ENCODE measurements at regions not wholly inside any gene's neighbourhood (a gene's known extent, or its start where the extent isn't known, plus 50 kb on each side); places are given as distances from the start of the nearest gene placed in this dataset.
"Not testable (repeated sequence)": the region's sequence is repeated elsewhere in the genome, so short reads cannot be mapped to it uniquely, and the experiment has no call there.

GRCh38 chr14:85344847-85345570 is 184.9 kb upstream of the FLRT2 start (continued):
- TF ChIP-seq, protein P1, sequence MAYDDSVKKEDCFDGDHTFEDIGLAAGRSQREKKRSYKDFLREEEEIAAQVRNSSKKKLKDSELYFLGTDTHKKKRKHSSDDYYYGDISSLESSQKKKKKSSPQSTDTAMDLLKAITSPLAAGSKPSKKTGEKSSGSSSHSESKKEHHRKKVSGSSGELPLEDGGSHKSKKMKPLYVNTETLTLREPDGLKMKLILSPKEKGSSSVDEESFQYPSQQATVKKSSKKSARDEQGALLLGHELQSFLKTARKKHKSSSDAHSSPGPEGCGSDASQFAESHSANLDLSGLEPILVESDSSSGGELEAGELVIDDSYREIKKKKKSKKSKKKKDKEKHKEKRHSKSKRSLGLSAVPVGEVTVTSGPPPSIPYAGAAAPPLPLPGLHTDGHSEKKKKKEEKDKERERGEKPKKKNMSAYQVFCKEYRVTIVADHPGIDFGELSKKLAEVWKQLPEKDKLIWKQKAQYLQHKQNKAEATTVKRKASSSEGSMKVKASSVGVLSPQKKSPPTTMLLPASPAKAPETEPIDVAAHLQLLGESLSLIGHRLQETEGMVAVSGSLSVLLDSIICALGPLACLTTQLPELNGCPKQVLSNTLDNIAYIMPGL (CRISPR knock-in tag; IDR thresholded peaks at IDR 0.05): no peak
- no peak for TF ChIP-seq HMGA2 (CRISPR knock-in tag; IDR thresholded peaks at IDR 0.05)
- TF ChIP-seq ZBTB21 (CRISPR knock-in tag; IDR thresholded peaks at IDR 0.05; ENCODE audit: borderline replicate concordance): no peak
- TF ChIP-seq AFF4 (CRISPR knock-in tag; IDR thresholded peaks at IDR 0.05; ENCODE audit: borderline replicate concordance): no peak
- TF ChIP-seq ZNF512 (CRISPR knock-in tag; IDR thresholded peaks at IDR 0.05; ENCODE audit: borderline replicate concordance): no peak

- no peaks in the 10 kb centered on the region for H3K4me1 Mint-ChIP-seq
- CTCF ChIA-PET: no interaction called here
- DNase-seq (ENCODE audit: low spot score) (no peak), ATAC-seq (no peak)
- POLR2A ChIA-PET: no interaction called here
- H3K9me3 Mint-ChIP-seq: peaks cover 34% of the 10 kb centered on the region
- peaks cover 13% of the 10 kb centered on the region for H3K36me3 Mint-ChIP-seq
- H3K27me3 Mint-ChIP-seq (ENCODE audit: low read depth): peaks cover 3% of the 10 kb centered on the region; the same call in 1 of the 2 replicates
- no peak overlapping the region for H3K4me3 Mint-ChIP-seq
- no peak for TF ChIP-seq E2F1 (CRISPR knock-in tag; IDR thresholded peaks at IDR 0.05)
- no peak for TF ChIP-seq ATF3 (CRISPR knock-in tag; conservative IDR thresholded peaks at IDR 0.05)
- no peak for TF ChIP-seq ZNF671 (CRISPR knock-in tag; IDR thresholded peaks at IDR 0.05)
- TF ChIP-seq PRDM15 (CRISPR knock-in tag; IDR thresholded peaks at IDR 0.05): no peak
- H3K27ac Mint-ChIP-seq: no peak overlapping the region
Observed at GRCh38 chr14:85350667-85351066, 179.3 kb upstream of the FLRT2 start.

GRCh38 chr14:85352588-85352987 is 177.4 kb upstream of the FLRT2 start:
- ATAC-seq; H3K4me1 Mint-ChIP-seq; POLR2A ChIA-PET; CTCF ChIA-PET; H3K27me3 Mint-ChIP-seq (ENCODE audit: low read depth); H3K27ac Mint-ChIP-seq; H3K4me3 Mint-ChIP-seq; DNase-seq (ENCODE audit: low spot score): not testable (repeated sequence)
- peaks cover 13% of the 10 kb centered on the region for H3K36me3 Mint-ChIP-seq
- peaks cover 41% of the 10 kb centered on the region for H3K9me3 Mint-ChIP-seq

All from WTC11 (cell line).